Suprapubic skin (tissue), 4 donors: ENCODE measurements at regions not wholly inside any gene's neighbourhood (a gene's known extent, or its start where the extent isn't known, plus 50 kb on each side); places are given as distances from the start of the nearest gene placed in this dataset.

Source experiments
- CTCF ChIP-seq, 2 donors: fragments of 200-600 bp in 1 of 2; fragments of 450-650 bp in 1 of 2; sonication (generic) in 1 of 2; IDR thresholded peaks; one replicate each; pipeline ENCODE4 v1.5.1; 2016 to 2019; ENCODE audit warnings: antibody characterized with exemption in 2 of 2, mild to moderate bottlenecking in 1 of 2, moderate library complexity in 1 of 2
- EP300 ChIP-seq: sonication (generic); formaldehyde crosslinking; IDR thresholded peaks from one replicate; pipeline ENCODE4 v1.6.1; 2017; ENCODE audit warnings: antibody characterized with exemption
- POLR2A ChIP-seq, 2 donors: fragments of 450-650 bp; IDR thresholded peaks; one replicate each; pipeline ENCODE4 v1.6.1; 2017; ENCODE audit warnings: antibody characterized with exemption in 2 of 2, mild to moderate bottlenecking in 2 of 2, moderate library complexity in 2 of 2
- POLR2AphosphoS5 ChIP-seq, 3 donors: sonication (generic); formaldehyde crosslinking; IDR thresholded peaks; one replicate each; pipeline ENCODE4 v1.6.1; 2017; ENCODE audit warnings: antibody characterized with exemption in 3 of 3

GRCh38 chr12:90069711-90070110 is 361.1 kb upstream of the ATP2B1 start:
- no peak for TF ChIP-seq CTCF (IDR thresholded peaks at IDR 0.05)
- TF ChIP-seq POLR2A (IDR thresholded peaks at IDR 0.05): no peak
- TF ChIP-seq EP300: no peak
- TF ChIP-seq POLR2AphosphoS5 (IDR thresholded peaks at IDR 0.05): no peak
